GM21723 (cell line): ENCODE measurements at regions not wholly inside any gene's neighbourhood (a gene's known extent, or its start where the extent isn't known, plus 50 kb on each side); places are given as distances from the start of the nearest gene placed in this dataset.

Experiments
- ATAC-seq: cut with Tn5 transposase; IDR thresholded peaks from one replicate; pipeline ENCODE4 v1.9.1; 2021; ENCODE audit warnings: mild to moderate bottlenecking, moderate library complexity; ENCODE audit not compliant: unreplicated experiment

GRCh38 chr3:104854468-104854867 lies 512.2 kb upstream of the ALCAM start:
- no peak for ATAC-seq

GRCh38 chr3:104855702-104856101 lies 511.0 kb upstream of the ALCAM start:
- no peak for ATAC-seq

- no peak for ATAC-seq
Measured at GRCh38 chr3:104856741-104857140, 510.0 kb upstream of the ALCAM start.

- ATAC-seq, result no peak
Measured at GRCh38 chr3:104868291-104868690, 498.4 kb upstream of the ALCAM start.

GRCh38 chr3:104870276-104870675 lies 496.4 kb upstream of the ALCAM start:
- no peak for ATAC-seq

GRCh38 chr3:104873331-104873730 lies 493.4 kb upstream of the ALCAM start:
- ATAC-seq, result no peak

- ATAC-seq, result no peak
Measured at GRCh38 chr3:104878395-104878794, 488.3 kb upstream of the ALCAM start.

GRCh38 chr3:104879919-104880318 lies 486.8 kb upstream of the ALCAM start:
- no peak for ATAC-seq

GRCh38 chr3:104885214-104885814 lies 481.4 kb upstream of the ALCAM start:
- no peak for ATAC-seq

- ATAC-seq, result no peak
Measured at GRCh38 chr3:104886220-104886995, 480.3 kb upstream of the ALCAM start.

- no peak for ATAC-seq
Measured at GRCh38 chr3:104887069-104887468, 479.6 kb upstream of the ALCAM start.

- ATAC-seq, result no peak
Measured at GRCh38 chr3:104887619-104888018, 479.1 kb upstream of the ALCAM start.

GRCh38 chr3:104892044-104892443 lies 474.7 kb upstream of the ALCAM start:
- ATAC-seq, result no peak

GRCh38 chr3:104896624-104897023 lies 470.1 kb upstream of the ALCAM start:
- ATAC-seq, result no peak

GRCh38 chr3:104901396-104901795 lies 465.3 kb upstream of the ALCAM start:
- ATAC-seq, result no peak

- no peak for ATAC-seq
Measured at GRCh38 chr3:104903064-104903463, 463.6 kb upstream of the ALCAM start.

GRCh38 chr3:104906001-104906639 lies 460.6 kb upstream of the ALCAM start:
- ATAC-seq, result no peak

- no peak for ATAC-seq
Measured at GRCh38 chr3:104907507-104907906, 459.2 kb upstream of the ALCAM start.

- ATAC-seq, result no peak
Measured at GRCh38 chr3:104908761-104909160, 457.9 kb upstream of the ALCAM start.

- ATAC-seq, result no peak
Measured at GRCh38 chr3:104909198-104909597, 457.5 kb upstream of the ALCAM start.

- ATAC-seq, result no peak
Measured at GRCh38 chr3:104909721-104910120, 457.0 kb upstream of the ALCAM start.

GRCh38 chr3:104911376-104911775 lies 455.3 kb upstream of the ALCAM start:
- ATAC-seq, result no peak
